Sigmoid colon (tissue), 6 donors: ENCODE measurements at regions not wholly inside any gene's neighbourhood (a gene's known extent, or its start where the extent isn't known, plus 50 kb on each side); places are given as distances from the start of the nearest gene placed in this dataset.

Source experiments
- DNase-seq: peaks from one replicate; pipeline ENCODE4 v3.0.0-alpha.2; 2019
- H3K27ac ChIP-seq, 4 donors: fragments of 200-600 bp; sonication (generic); one replicate each; pipeline ENCODE4 v1.5.1; 2016 to 2019; ENCODE audit warnings: mild to moderate bottlenecking in 1 of 4
- H3K27me3 ChIP-seq, 3 donors: fragments of 200-600 bp; sonication (generic); one replicate each; pipeline ENCODE4 v1.5.1; 2019; ENCODE audit warnings: mild to moderate bottlenecking in 1 of 3
- H3K36me3 ChIP-seq, 4 donors: fragments of 200-600 bp; sonication (generic); one replicate each; pipeline ENCODE4 v1.5.1; 2016 to 2019
- H3K4me1 ChIP-seq, 4 donors: fragments of 200-600 bp; sonication (generic); one replicate each; pipeline ENCODE4 v1.5.1; 2017 to 2019
- H3K4me3 ChIP-seq, 4 donors: fragments of 200-600 bp; sonication (generic); one replicate each; pipeline ENCODE4 v1.5.1; 2017 to 2019; ENCODE audit warnings: mild to moderate bottlenecking in 2 of 4, moderate library complexity in 1 of 4
- H3K9me3 ChIP-seq, 4 donors: fragments of 200-600 bp in 3 of 4; sonication (generic) in 3 of 4; one replicate each; pipeline versions ENCODE4 v1.5.1 to v1.6.1; 2013 to 2019
- EP300 ChIP-seq, 4 donors: sonication (generic); formaldehyde crosslinking; IDR thresholded peaks; one replicate each; pipeline ENCODE4 v1.6.1; 2017; ENCODE audit warnings: antibody characterized with exemption in 4 of 4
- POLR2A ChIP-seq, 2 donors: fragments of 450-650 bp; IDR thresholded peaks; one replicate each; pipeline ENCODE4 v1.6.1; 2016; ENCODE audit warnings: antibody characterized with exemption in 2 of 2, mild to moderate bottlenecking in 2 of 2, moderate library complexity in 2 of 2
- POLR2AphosphoS5 ChIP-seq, 4 donors: sonication (generic); formaldehyde crosslinking; IDR thresholded peaks; one replicate each; pipeline ENCODE4 v1.6.1; 2017; ENCODE audit warnings: antibody characterized with exemption in 4 of 4
- WGBS, 2 donors: extraction: QIAGEN DNeasy Blood & Tissue Kit; methylation state at CpG; one replicate each; pipeline ENCODE4 v1.1.7; 2013; 5-methylcytosine and 5-hydroxymethylcytosine counted together
- intact Hi-C: fragments of 100-400 bp; cut with DNase I; formaldehyde crosslinking; loops from one replicate; pipeline ENCODE4 v1.15.1; 2023
- TF ChIP-seq, protein P1 (sequence below), 4 experiments: fragments of 450-650 bp in 3 of 4; fragments of 200-600 bp in 1 of 4; IDR thresholded peaks; one replicate each; pipeline ENCODE4 v1.5.1; 2016 to 2019; ENCODE audit warnings: antibody characterized with exemption in 4 of 4, mild to moderate bottlenecking in 3 of 4, moderate library complexity in 2 of 4
- donor health status: healthy with polysubstance abuse.
- donor health status: healthy.

DNA sequence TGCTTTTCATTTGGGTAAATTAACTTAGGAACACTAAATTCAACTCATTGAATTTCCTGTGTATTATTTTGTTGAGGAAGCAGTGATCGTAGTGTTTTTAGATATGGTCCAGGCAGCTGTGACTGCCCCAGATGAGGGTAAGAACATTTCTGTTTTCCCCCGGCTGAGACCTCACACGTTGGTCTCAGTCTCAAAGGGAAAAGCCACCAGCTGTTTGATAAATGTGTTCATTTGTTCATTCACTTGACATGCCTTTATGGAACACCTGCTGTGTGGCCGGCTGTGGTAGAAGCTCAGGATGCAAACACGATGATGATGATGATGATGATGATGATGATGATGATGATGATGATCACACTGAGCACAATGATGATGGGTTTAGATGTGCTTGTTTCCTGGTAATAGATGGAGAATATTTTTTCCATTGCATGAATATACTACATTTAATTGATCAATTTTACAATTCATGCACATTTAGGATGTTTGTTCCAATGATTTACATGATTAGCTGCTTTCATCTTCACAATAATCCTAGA is 125.6 kb upstream of the ZNF32 start:
- TF ChIP-seq EP300 (IDR thresholded peaks at IDR 0.05): no peak
- TF ChIP-seq POLR2AphosphoS5 (IDR thresholded peaks at IDR 0.05): no peak
- TF ChIP-seq POLR2A (IDR thresholded peaks at IDR 0.05): no peak
- TF ChIP-seq, protein P1, sequence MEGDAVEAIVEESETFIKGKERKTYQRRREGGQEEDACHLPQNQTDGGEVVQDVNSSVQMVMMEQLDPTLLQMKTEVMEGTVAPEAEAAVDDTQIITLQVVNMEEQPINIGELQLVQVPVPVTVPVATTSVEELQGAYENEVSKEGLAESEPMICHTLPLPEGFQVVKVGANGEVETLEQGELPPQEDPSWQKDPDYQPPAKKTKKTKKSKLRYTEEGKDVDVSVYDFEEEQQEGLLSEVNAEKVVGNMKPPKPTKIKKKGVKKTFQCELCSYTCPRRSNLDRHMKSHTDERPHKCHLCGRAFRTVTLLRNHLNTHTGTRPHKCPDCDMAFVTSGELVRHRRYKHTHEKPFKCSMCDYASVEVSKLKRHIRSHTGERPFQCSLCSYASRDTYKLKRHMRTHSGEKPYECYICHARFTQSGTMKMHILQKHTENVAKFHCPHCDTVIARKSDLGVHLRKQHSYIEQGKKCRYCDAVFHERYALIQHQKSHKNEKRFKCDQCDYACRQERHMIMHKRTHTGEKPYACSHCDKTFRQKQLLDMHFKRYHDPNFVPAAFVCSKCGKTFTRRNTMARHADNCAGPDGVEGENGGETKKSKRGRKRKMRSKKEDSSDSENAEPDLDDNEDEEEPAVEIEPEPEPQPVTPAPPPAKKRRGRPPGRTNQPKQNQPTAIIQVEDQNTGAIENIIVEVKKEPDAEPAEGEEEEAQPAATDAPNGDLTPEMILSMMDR (IDR thresholded peaks at IDR 0.05): no peak
- intact Hi-C loops: no loop called here
- Histone ChIP-seq H3K4me3 (no peak overlapping the region), H3K4me1 (no peaks in the 10 kb centered on the region), H3K27ac (no peak overlapping the region), H3K36me3 (no peaks in the 10 kb centered on the region), H3K27me3 (no peaks in the 10 kb centered on the region), H3K9me3 (peaks cover 0 to 1% (median 0%) of the 10 kb centered on the region in 4 donors)
- no peak for DNase-seq
- 72% methylated on average over 5 of the region's 5 CpGs for WGBS, 2 donors

GRCh38 chr10:43773736-43774135 is 125.1 kb upstream of the ZNF32 start:
- no peaks in the 10 kb centered on the region for H3K4me1 ChIP-seq
- H3K9me3 ChIP-seq: peaks cover 0 to 2% (median under 1%) of the 10 kb centered on the region in 4 donors
- no peak overlapping the region for H3K4me3 ChIP-seq
- no peak overlapping the region for H3K27ac ChIP-seq
- TF ChIP-seq POLR2A (IDR thresholded peaks at IDR 0.05) (no peak), POLR2AphosphoS5 (IDR thresholded peaks at IDR 0.05) (no peak), EP300 (IDR thresholded peaks at IDR 0.05) (no peak)
- TF ChIP-seq, protein P1 (IDR thresholded peaks at IDR 0.05): no peak
- 36 to 58% methylated on average over 1 of the region's 1 CpG for WGBS, 2 donors
- no peaks in the 10 kb centered on the region for H3K36me3 ChIP-seq
- H3K27me3 ChIP-seq: no peaks in the 10 kb centered on the region
- intact Hi-C loops: no loop called here
- no peak for DNase-seq

- Histone ChIP-seq H3K9me3 (peaks cover 0 to 2% (median under 1%) of the 10 kb centered on the region in 4 donors), H3K4me3 (no peak overlapping the region), H3K27ac (no peak overlapping the region), H3K27me3 (no peaks in the 10 kb centered on the region), H3K36me3 (no peaks in the 10 kb centered on the region), H3K4me1 (no peaks in the 10 kb centered on the region)
- no peak for DNase-seq
- intact Hi-C loops: no loop called here
- TF ChIP-seq, protein P1 (IDR thresholded peaks at IDR 0.05): no peak
- TF ChIP-seq POLR2A (IDR thresholded peaks at IDR 0.05) (no peak), EP300 (IDR thresholded peaks at IDR 0.05) (no peak), POLR2AphosphoS5 (IDR thresholded peaks at IDR 0.05) (no peak)
- WGBS, 2 donors: 58 to 83% methylated on average over 2 of the region's 2 CpGs
Measured at GRCh38 chr10:43772171-43772570, 123.5 kb upstream of the ZNF32 start.

DNA sequence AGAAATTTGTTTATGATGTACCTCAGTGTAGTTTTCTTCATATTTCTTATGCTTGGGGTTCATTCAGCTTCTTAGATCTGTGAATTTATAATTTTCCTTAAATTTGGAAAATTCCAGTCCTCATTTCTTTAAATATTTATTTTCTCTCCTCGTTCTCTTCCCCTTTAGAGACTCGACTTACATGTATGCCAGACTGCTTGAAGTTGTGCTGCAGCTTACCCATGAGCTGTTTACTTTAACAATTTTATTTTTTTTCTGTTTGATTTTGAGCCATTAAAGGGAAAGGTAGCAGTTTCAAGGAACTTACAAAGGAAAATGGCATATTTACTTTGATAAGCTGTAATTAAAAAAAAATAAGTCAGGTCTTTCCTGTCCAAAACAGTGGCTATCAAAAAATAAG is 123.0 kb upstream of the ZNF32 start:
- no peak for DNase-seq
- intact Hi-C loops: no loop called here
- WGBS, 2 donors: 16 to 46% methylated on average over 2 of the region's 2 CpGs
- Histone ChIP-seq H3K9me3 (peaks cover 0 to 2% (median under 1%) of the 10 kb centered on the region in 4 donors), H3K27me3 (no peaks in the 10 kb centered on the region), H3K4me3 (no peak overlapping the region), H3K36me3 (no peaks in the 10 kb centered on the region), H3K27ac (no peak overlapping the region), H3K4me1 (no peaks in the 10 kb centered on the region)
- TF ChIP-seq POLR2AphosphoS5 (IDR thresholded peaks at IDR 0.05) (no peak), EP300 (IDR thresholded peaks at IDR 0.05) (no peak), POLR2A (IDR thresholded peaks at IDR 0.05) (no peak)
- TF ChIP-seq, protein P1 (IDR thresholded peaks at IDR 0.05): no peak

- Histone ChIP-seq H3K4me3 (no peak overlapping the region), H3K9me3 (peaks cover 0 to 2% (median under 1%) of the 10 kb centered on the region in 4 donors), H3K36me3 (no peaks in the 10 kb centered on the region), H3K4me1 (no peaks in the 10 kb centered on the region), H3K27ac (no peak overlapping the region), H3K27me3 (no peaks in the 10 kb centered on the region)
- DNase-seq: no peak
- WGBS, 2 donors: 88 to 91% methylated on average over 2 of the region's 2 CpGs
- intact Hi-C loops: no loop called here
- TF ChIP-seq, protein P1 (IDR thresholded peaks at IDR 0.05): no peak
- TF ChIP-seq EP300 (IDR thresholded peaks at IDR 0.05) (no peak), POLR2A (IDR thresholded peaks at IDR 0.05) (no peak), POLR2AphosphoS5 (IDR thresholded peaks at IDR 0.05) (no peak)
Measured at GRCh38 chr10:43765516-43765915, 116.8 kb upstream of the ZNF32 start.
